Activated CD8-positive, alpha-beta T cell treated with anti-CD3 and anti-CD28 coated beads for 36 hours (primary cell): ENCODE measurements at regions not wholly inside any gene's neighbourhood (a gene's known extent, or its start where the extent isn't known, plus 50 kb on each side); places are given as distances from the start of the nearest gene placed in this dataset.
"Not testable (repeated sequence)": the region's sequence is repeated elsewhere in the genome, so short reads cannot be mapped to it uniquely, and the experiment has no call there.

ENCODE experiments used
- ATAC-seq: fragments of 200-7000 bp; cut with Tn5 transposase; one replicate; pipeline ENCODE4 v1.10.0; 2021; ENCODE audit warnings: mild to moderate bottlenecking, moderate library complexity
- CTCF ChIA-PET: fragments of 350-600 bp; sonication (Branson Sonifier 250); formaldehyde crosslinking; loops from one replicate; lab custom pipeline; 2021; ENCODE audit warnings: antibody characterized with exemption; lab: Charles Lee
- POLR2A ChIA-PET: fragments of 350-600 bp; sonication (Branson Sonifier 250); formaldehyde crosslinking; loops from one replicate; lab custom pipeline; 2021; ENCODE audit warnings: antibody characterized with exemption; lab: Charles Lee
- DNase-seq: peaks from one replicate; pipeline ENCODE4 v3.0.0-alpha.2; 2020
- H3K27ac Mint-ChIP-seq: one replicate; pipeline ENCODE4 v1.8.0; 2021; ENCODE audit warnings: mild to moderate bottlenecking, mixed read lengths
- H3K27me3 Mint-ChIP-seq: one replicate; pipeline ENCODE4 v1.8.0; 2021; ENCODE audit warnings: mixed read lengths
- H3K36me3 Mint-ChIP-seq: one replicate; pipeline ENCODE4 v1.8.0; 2021; ENCODE audit warnings: low read depth, mixed read lengths
- H3K4me1 Mint-ChIP-seq: one replicate; pipeline ENCODE4 v1.8.0; 2021; ENCODE audit warnings: low read depth, mixed read lengths
- H3K4me3 Mint-ChIP-seq: one replicate; pipeline ENCODE4 v1.8.0; 2021; ENCODE audit warnings: mild to moderate bottlenecking, moderate library complexity, mixed read lengths
- H3K9me3 Mint-ChIP-seq: one replicate; pipeline ENCODE4 v1.8.0; 2021; ENCODE audit warnings: mixed read lengths
- intact Hi-C: fragments of 100-400 bp; cut with micrococcal nuclease; formaldehyde crosslinking; loops from one replicate; pipeline ENCODE4 v1.10.0; 2022
- TF ChIP-seq, protein P1 (sequence below): fragments of 200-600 bp; IDR thresholded peaks from one replicate; pipeline ENCODE4 v1.8.0; 2022; ENCODE audit warnings: antibody characterized with exemption, mild to moderate bottlenecking

DNA sequence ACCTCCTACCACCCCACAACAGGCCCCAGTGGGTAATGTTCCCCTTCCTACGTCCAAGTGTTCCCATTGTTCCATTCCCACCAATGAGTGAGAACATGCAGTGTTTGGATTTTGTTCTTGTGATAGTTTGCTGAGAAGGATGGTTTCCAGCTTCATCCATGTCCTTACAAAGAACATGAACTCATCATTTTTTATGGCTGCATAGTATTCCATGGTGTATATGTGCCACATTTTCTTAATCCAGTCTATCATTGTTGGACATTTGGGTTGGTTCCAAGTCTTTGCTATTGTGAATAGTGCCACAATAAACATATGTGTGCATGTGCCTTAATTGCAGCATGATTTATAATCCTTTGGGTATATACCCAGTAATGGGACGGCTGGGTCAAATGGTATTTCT is 81.6 kb downstream of the P2RY10 start:
- ATAC-seq, DNase-seq, H3K4me3 Mint-ChIP-seq, CTCF ChIA-PET, intact Hi-C loops, H3K27ac Mint-ChIP-seq, H3K36me3 Mint-ChIP-seq, H3K27me3 Mint-ChIP-seq, H3K9me3 Mint-ChIP-seq, POLR2A ChIA-PET, H3K4me1 Mint-ChIP-seq: not testable (repeated sequence)

DNA sequence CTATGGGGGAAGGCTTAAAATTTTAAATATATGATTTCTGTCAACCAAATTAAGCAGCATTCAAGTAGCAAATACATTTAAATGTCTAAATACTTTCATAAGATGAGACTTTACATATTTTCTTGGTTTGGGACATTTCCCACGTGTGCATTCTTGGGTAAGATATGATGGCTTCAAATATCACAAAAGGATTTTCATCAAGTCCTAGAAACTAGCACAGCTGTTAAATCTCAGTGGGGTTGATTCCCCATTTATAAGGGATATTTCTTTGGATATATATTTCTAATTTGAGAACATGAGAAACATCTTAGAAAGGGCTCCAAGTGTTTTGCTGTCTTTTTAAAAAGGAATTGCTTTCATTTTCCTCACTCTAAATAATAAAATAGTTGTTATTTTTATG is 90.2 kb downstream of the P2RY10 start:
- Mint-ChIP-seq H3K27ac (no peak overlapping the region), H3K36me3 (no peaks in the 10 kb centered on the region), H3K27me3 (no peaks in the 10 kb centered on the region), H3K4me1 (peaks cover 30% of the 10 kb centered on the region), H3K4me3 (no peak overlapping the region), H3K9me3 (peaks cover under 1% of the 10 kb centered on the region)
- no peak for DNase-seq
- intact Hi-C loops, result no loop called here
- TF ChIP-seq, protein P1, sequence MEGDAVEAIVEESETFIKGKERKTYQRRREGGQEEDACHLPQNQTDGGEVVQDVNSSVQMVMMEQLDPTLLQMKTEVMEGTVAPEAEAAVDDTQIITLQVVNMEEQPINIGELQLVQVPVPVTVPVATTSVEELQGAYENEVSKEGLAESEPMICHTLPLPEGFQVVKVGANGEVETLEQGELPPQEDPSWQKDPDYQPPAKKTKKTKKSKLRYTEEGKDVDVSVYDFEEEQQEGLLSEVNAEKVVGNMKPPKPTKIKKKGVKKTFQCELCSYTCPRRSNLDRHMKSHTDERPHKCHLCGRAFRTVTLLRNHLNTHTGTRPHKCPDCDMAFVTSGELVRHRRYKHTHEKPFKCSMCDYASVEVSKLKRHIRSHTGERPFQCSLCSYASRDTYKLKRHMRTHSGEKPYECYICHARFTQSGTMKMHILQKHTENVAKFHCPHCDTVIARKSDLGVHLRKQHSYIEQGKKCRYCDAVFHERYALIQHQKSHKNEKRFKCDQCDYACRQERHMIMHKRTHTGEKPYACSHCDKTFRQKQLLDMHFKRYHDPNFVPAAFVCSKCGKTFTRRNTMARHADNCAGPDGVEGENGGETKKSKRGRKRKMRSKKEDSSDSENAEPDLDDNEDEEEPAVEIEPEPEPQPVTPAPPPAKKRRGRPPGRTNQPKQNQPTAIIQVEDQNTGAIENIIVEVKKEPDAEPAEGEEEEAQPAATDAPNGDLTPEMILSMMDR, result no peak
- ATAC-seq, result no peak
- ChIA-PET POLR2A (no interaction called here), CTCF (interaction anchor here (0.8 kb wide), 1 partner anchor 46 kb away, joined by 3 read pairs; no protein-coding TSS in a partner anchor)

DNA sequence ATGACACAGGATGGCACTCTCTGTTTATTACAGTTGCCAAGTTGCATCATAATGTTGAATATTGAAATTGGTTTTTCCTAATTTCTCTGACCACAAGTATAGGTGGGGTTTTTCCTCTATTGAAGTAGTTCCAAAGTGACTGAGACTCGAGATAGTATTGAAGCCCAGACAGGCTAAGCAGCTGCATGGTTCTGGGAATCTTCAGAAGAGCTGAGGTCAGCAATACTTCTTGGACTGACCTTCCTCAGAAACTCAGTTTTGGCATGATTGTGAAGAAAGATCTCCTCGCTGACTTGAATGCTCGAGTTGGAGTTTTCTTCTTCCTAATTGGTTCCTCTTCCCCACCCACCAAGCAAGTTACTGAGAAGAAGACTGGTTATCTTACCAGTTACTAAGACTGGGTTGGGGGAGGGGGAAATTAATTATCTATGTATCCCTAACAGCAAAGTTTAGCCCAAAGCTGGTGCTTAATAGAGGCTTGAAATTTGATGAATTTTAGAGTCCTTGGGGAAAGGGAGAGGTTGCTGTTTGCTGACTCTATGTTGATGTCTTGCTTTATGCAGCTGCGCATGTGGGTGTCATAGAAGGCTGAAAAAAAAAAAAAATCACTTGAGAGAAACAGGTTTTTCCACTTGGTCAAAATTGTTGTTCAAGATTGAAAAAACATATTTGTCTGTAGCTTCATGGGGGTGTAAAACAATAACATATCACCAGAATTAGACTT is 91.1 kb downstream of the P2RY10 start:
- ChIA-PET CTCF (no interaction called here), POLR2A (no interaction called here)
- no peaks in the 10 kb centered on the region for H3K36me3 Mint-ChIP-seq
- no peak overlapping the region for H3K27ac Mint-ChIP-seq
- no peaks in the 10 kb centered on the region for H3K27me3 Mint-ChIP-seq
- DNase-seq (no peak), ATAC-seq (peak; percentile 24)
- intact Hi-C loops, result no loop called here
- TF ChIP-seq, protein P1, result no peak
- H3K9me3 Mint-ChIP-seq, result no peaks in the 10 kb centered on the region
- no peak overlapping the region for H3K4me3 Mint-ChIP-seq
- H3K4me1 Mint-ChIP-seq, result peaks cover 30% of the 10 kb centered on the region

DNA sequence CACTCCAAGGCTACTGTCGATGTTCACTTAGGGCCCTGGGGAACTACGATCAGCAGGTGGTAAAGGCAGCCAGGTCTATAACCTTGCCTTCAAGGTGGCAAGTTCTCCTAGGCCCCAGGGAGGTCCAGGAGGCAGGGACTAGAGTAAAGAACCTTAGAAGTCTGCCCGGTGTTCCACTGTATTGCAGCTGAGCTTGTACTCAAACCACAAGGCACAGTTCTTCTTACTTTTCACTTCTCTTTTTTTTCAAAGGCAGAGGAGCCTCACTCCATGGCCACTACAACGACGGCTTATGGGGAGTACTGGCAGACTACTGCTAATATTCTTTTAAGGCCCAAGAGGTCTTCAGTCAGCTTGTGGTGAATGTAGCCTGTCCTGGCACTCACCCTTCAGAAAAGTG is 78.8 kb upstream of the GPR174 start:
- POLR2A ChIA-PET, result interaction anchor here (0.6 kb wide), 1 partner anchor 511 kb away, joined by 3 read pairs; no protein-coding TSS in a partner anchor
- CTCF ChIA-PET, result no interaction called here
- H3K36me3 Mint-ChIP-seq, result peaks cover 4% of the 10 kb centered on the region

DNA sequence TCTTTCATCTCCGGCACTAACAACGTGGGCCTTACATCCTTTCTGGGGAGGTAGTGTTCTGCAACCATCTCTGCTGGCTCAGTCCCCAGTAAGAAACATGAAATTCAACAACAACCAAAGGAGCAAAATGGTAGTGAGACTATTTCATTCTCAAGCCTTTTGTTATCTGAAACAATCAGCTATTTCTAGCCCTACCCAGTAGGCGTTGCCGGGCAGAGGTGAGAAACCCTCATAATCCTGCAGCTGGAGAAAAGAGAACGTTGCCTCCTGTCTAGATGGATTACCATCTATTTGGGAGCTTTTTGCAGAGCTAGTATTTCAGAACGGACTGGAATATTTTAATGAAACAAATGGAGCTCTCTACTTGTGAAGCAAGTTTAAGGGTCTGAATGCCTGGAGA is 66.4 kb upstream of the GPR174 start:
- Mint-ChIP-seq H3K4me1 (peaks cover 18% of the 10 kb centered on the region), H3K9me3 (peaks cover 9% of the 10 kb centered on the region), H3K4me3 (no peak overlapping the region), H3K27me3 (no peaks in the 10 kb centered on the region), H3K36me3 (peaks cover 2% of the 10 kb centered on the region), H3K27ac (no peak overlapping the region)
- no peak for ATAC-seq
- intact Hi-C loops, result no loop called here
- DNase-seq, result no peak
- POLR2A ChIA-PET, result no interaction called here
- CTCF ChIA-PET, result interaction anchor here (1.1 kb wide), 1 partner anchor 482 kb away, joined by 3 read pairs; no protein-coding TSS in a partner anchor
- TF ChIP-seq, protein P1, result no peak

More for the DNA sequence above, 78.8 kb upstream of the GPR174 start:
- no peak overlapping the region for H3K4me3 Mint-ChIP-seq
- no peak overlapping the region for H3K27ac Mint-ChIP-seq
- no peaks in the 10 kb centered on the region for H3K27me3 Mint-ChIP-seq
- intact Hi-C loops, result no loop called here
- ATAC-seq (no peak), DNase-seq (no peak)
- TF ChIP-seq, protein P1, result no peak
- peaks cover 9% of the 10 kb centered on the region for H3K9me3 Mint-ChIP-seq
- no peaks in the 10 kb centered on the region for H3K4me1 Mint-ChIP-seq
